ENCODE measurements at regions not wholly inside any gene's neighbourhood (a gene's known extent, or its start where the extent isn't known, plus 50 kb on each side); places are given as distances from the start of the nearest gene placed in this dataset.
A peak's percentile ranks its signal among the peaks of the same experiment; 100 is the strongest.

DNA sequence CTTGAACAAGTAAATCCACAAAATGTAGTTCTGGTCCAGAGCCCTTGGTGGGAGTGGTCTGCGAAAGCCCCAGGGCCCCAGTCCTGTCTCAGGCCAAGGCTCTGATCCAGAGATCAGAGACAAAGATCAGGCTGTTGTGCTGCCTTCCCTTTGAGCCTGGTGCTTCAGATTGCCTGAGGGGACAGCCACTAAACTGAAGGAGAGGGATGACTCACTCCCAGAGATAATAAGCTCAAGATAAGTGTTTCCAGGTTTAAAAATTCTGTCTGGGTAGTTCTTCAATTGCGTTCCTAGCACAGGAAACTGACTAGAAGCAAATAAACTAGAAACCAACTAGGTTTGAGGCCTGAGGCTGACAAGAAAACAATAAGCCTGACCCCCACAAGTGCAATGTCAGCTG lies 190.2 kb downstream of the RAMP3 start:
- H3K4me1 Mint-ChIP-seq (ENCODE audit: low read depth): peaks cover 6% of the 10 kb centered on the region
- H3K27me3 Mint-ChIP-seq: peaks cover 6% of the 10 kb centered on the region
- H3K36me3 Mint-ChIP-seq (ENCODE audit: insufficient read depth): no peaks in the 10 kb centered on the region
- no peak overlapping the region for H3K4me3 Mint-ChIP-seq (ENCODE audit: low read depth)
- no peaks in the 10 kb centered on the region for H3K9me3 Mint-ChIP-seq (ENCODE audit: low read depth)
- H3K27ac Mint-ChIP-seq: no peak overlapping the region
- DNase-seq (ENCODE audit: low spot score, unreplicated experiment): no peak
- no peak for TF ChIP-seq CTCF (IDR thresholded peaks at IDR 0.05; ENCODE audit: unreplicated experiment)

DNA sequence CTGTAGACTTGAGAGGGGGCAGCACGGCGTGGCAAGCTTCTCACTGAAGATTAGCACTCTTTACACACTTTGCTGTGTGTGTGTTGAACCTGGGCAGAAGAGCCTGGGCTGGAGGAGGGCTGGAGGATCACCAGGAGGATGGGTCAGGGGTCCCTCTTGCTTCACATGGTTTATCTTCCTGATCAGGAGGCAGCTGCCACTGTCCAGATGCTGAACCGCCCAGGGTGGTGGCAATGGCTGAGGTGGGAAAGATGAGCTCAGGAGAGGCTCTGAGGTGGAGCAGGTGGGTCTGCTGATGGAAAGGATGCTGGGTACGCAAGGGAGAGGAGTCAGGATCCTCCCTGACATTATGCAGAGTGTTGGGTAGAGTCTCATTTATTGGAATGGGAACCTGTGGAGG lies 191.5 kb downstream of the RAMP3 start:
- H3K4me3 Mint-ChIP-seq (ENCODE audit: low read depth): no peak overlapping the region
- no peak for TF ChIP-seq CTCF (IDR thresholded peaks at IDR 0.05; ENCODE audit: unreplicated experiment)
- H3K27ac Mint-ChIP-seq: peak overlapping the region; percentile 21
- peaks cover 1% of the 10 kb centered on the region for H3K4me1 Mint-ChIP-seq (ENCODE audit: low read depth)
- H3K36me3 Mint-ChIP-seq (ENCODE audit: insufficient read depth): no peaks in the 10 kb centered on the region
- H3K27me3 Mint-ChIP-seq: peaks cover 6% of the 10 kb centered on the region
- no peaks in the 10 kb centered on the region for H3K9me3 Mint-ChIP-seq (ENCODE audit: low read depth)
- DNase-seq (ENCODE audit: low spot score, unreplicated experiment): no peak

DNA sequence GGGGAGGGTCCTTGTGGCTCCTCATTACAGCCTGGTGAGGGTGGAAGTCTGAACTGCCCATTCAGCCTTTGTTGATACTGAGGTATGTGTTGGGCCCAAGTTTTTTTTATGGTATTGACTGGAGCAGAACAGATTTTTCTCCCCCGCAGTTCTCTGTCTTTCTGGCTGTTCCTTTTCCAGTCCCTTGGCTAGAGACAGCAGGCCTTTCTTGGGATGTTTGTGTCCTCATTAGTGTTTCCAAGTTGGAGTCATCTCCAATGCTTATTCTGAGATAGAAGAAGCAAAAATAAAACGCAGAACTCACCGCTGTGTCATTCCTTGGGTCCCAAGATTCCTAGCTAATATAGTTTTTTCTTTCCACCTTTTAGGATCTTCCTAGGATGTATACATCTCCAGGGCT lies 193.3 kb downstream of the RAMP3 start:
- H3K27ac Mint-ChIP-seq: no peak overlapping the region
- TF ChIP-seq CTCF (IDR thresholded peaks at IDR 0.05; ENCODE audit: unreplicated experiment): no peak
- no peaks in the 10 kb centered on the region for H3K36me3 Mint-ChIP-seq (ENCODE audit: insufficient read depth)
- peaks cover 6% of the 10 kb centered on the region for H3K27me3 Mint-ChIP-seq
- no peaks in the 10 kb centered on the region for H3K9me3 Mint-ChIP-seq (ENCODE audit: low read depth)
- peaks cover 1% of the 10 kb centered on the region for H3K4me1 Mint-ChIP-seq (ENCODE audit: low read depth)
- no peak for DNase-seq (ENCODE audit: low spot score, unreplicated experiment)
- H3K4me3 Mint-ChIP-seq (ENCODE audit: low read depth): no peak overlapping the region

DNA sequence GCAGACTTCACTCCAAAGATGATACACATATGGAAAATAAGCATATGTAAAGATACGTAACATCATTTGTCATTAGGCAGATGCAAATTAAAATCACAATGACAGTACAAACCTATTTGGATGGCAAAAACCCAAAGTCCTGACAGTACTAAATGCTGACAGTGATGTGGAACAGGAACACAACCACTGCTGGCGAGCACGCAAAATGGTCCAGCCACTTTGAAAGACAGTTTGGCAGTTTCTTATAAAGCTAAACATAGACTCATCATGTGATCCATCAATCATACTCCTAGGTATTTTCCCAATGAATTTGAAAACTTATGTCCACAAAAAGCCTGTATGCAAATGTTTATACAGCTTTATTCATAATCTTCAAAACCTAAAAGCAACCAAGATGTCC lies 200.7 kb downstream of the RAMP3 start:
- Mint-ChIP-seq H3K27me3 (peaks cover 6% of the 10 kb centered on the region), H3K9me3 (ENCODE audit: low read depth) (no peaks in the 10 kb centered on the region), H3K4me1 (ENCODE audit: low read depth) (no peaks in the 10 kb centered on the region), H3K36me3 (ENCODE audit: insufficient read depth) (no peaks in the 10 kb centered on the region), H3K27ac (no peak overlapping the region), H3K4me3 (ENCODE audit: low read depth) (no peak overlapping the region)
- TF ChIP-seq CTCF (IDR thresholded peaks at IDR 0.05; ENCODE audit: unreplicated experiment): no peak
- no peak for DNase-seq (ENCODE audit: low spot score, unreplicated experiment)

DNA sequence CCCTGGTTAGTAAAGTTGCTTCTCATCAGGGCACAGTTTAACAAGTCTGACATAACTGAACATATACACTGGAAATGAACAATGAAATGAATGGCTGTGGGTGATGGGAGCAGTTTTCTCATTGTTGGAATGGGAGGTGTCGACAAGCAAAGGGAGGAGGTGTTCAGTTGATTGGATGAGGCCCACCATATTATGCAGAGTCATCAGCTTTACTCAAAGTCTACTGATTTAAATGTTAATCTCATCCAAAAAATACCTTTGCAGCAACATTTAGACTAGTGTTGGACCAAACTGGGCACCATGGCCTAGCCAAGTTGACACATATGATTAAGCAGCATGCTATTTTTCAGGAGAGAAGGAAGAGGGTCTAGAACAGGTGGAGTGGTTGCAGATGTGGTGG lies 201.7 kb downstream of the RAMP3 start:
- no peak overlapping the region for H3K4me3 Mint-ChIP-seq (ENCODE audit: low read depth)
- no peaks in the 10 kb centered on the region for H3K9me3 Mint-ChIP-seq (ENCODE audit: low read depth)
- H3K27ac Mint-ChIP-seq: no peak overlapping the region
- H3K4me1 Mint-ChIP-seq (ENCODE audit: low read depth): no peaks in the 10 kb centered on the region
- no peak for DNase-seq (ENCODE audit: low spot score, unreplicated experiment)
- H3K36me3 Mint-ChIP-seq (ENCODE audit: insufficient read depth): no peaks in the 10 kb centered on the region
- no peak for TF ChIP-seq CTCF (IDR thresholded peaks at IDR 0.05; ENCODE audit: unreplicated experiment)
- peaks cover 3% of the 10 kb centered on the region for H3K27me3 Mint-ChIP-seq
